OCI-LY1 (cell line): ENCODE measurements at regions not wholly inside any gene's neighbourhood (a gene's known extent, or its start where the extent isn't known, plus 50 kb on each side); places are given as distances from the start of the nearest gene placed in this dataset.

ENCODE experiments used
- H2AFZ ChIP-seq: fragments of 200-600 bp; sonication (generic), shearing (Covaris generic); 2 replicates; pipeline ENCODE4 v1.6.0; 2014; ENCODE audit warnings: antibody characterized with exemption, mild to moderate bottlenecking, low read length
- H3F3A ChIP-seq: fragments of 200-600 bp; sonication (generic), shearing (Covaris generic); 2 replicates; pipeline ENCODE4 v1.6.0; 2014; ENCODE audit warnings: mild to moderate bottlenecking, antibody characterized with exemption, low read length, moderate library complexity; ENCODE audit not compliant: insufficient read depth
- H3K27ac ChIP-seq: fragments of 200-600 bp; sonication (generic); 2 replicates; pipeline ENCODE4 v1.5.1; 2014; ENCODE audit warnings: low read length, mixed run types, mild to moderate bottlenecking, low read depth; ENCODE audit not compliant: poor library complexity, severe bottlenecking
- H3K27me3 ChIP-seq: fragments of 200-600 bp; sonication (generic); 2 replicates; pipeline ENCODE4 v1.6.0; 2014; ENCODE audit warnings: antibody characterized with exemption, mild to moderate bottlenecking, low read length, moderate library complexity; ENCODE audit not compliant: insufficient read depth
- H3K36me3 ChIP-seq: fragments of 200-600 bp; sonication (generic); 2 replicates; pipeline ENCODE4 v1.6.1; 2014; ENCODE audit warnings: mild to moderate bottlenecking, antibody characterized with exemption, low read length, moderate library complexity, mixed read lengths; ENCODE audit not compliant: insufficient read depth
- H3K4me1 ChIP-seq: fragments of 200-600 bp; sonication (generic); 2 replicates; pipeline ENCODE4 v1.5.1; 2014; ENCODE audit warnings: mild to moderate bottlenecking, low read length, moderate library complexity; ENCODE audit not compliant: insufficient read depth, severe bottlenecking
- H3K4me2 ChIP-seq: fragments of 200-600 bp; sonication (generic), shearing (Covaris generic); 2 replicates; pipeline ENCODE4 v1.6.1; 2014; ENCODE audit warnings: low read length
- H3K4me3 ChIP-seq: fragments of 200-600 bp; sonication (generic); 2 replicates; pipeline ENCODE4 v1.5.1; 2014; ENCODE audit warnings: low read length, low read depth, mild to moderate bottlenecking, mixed read lengths; ENCODE audit not compliant: poor library complexity, severe bottlenecking
- H3K79me2 ChIP-seq: fragments of 200-600 bp; shearing (Covaris generic); 2 replicates; pipeline ENCODE4 v1.6.1; 2016; ENCODE audit warnings: mixed run types, low read length, mixed read lengths; ENCODE audit not compliant: insufficient read depth
- H3K9ac ChIP-seq: fragments of 200-600 bp; sonication (generic), shearing (Covaris generic); 2 replicates; pipeline ENCODE4 v1.6.1; 2014; ENCODE audit warnings: mild to moderate bottlenecking, low read length, mixed read lengths
- H3K9me2 ChIP-seq: fragments of 200-600 bp; sonication (generic), shearing (Covaris generic); 2 replicates; pipeline ENCODE4 v1.6.1; 2014; ENCODE audit warnings: low read depth, mild to moderate bottlenecking, low read length, mixed read lengths
- H3K9me3 ChIP-seq: fragments of 200-600 bp; shearing (Covaris generic); 2 replicates; pipeline ENCODE4 v1.6.1; 2014; ENCODE audit warnings: low read length, mixed read lengths
- H4K20me1 ChIP-seq: fragments of 200-600 bp; sonication (generic), shearing (Covaris generic); 2 replicates; pipeline ENCODE4 v1.6.0; 2016; ENCODE audit warnings: mild to moderate bottlenecking, low read length; ENCODE audit not compliant: insufficient read depth
- EZH2 ChIP-seq: fragments of 200-600 bp; sonication (generic), shearing (Covaris generic); IDR thresholded peaks from 2 replicates; pipeline ENCODE4 v1.8.0; 2017; ENCODE audit warnings: borderline replicate concordance, mixed run types, mild to moderate bottlenecking, antibody characterized with exemption, low read length, moderate library complexity, mixed read lengths
- TF ChIP-seq, protein P1 (sequence below): fragments of 200-600 bp; sonication (generic), shearing (Covaris generic); IDR thresholded peaks from 2 replicates; pipeline ENCODE4 v1.5.1; 2017; ENCODE audit warnings: mild to moderate bottlenecking, antibody characterized with exemption, low read length, moderate library complexity, mixed read lengths

DNA sequence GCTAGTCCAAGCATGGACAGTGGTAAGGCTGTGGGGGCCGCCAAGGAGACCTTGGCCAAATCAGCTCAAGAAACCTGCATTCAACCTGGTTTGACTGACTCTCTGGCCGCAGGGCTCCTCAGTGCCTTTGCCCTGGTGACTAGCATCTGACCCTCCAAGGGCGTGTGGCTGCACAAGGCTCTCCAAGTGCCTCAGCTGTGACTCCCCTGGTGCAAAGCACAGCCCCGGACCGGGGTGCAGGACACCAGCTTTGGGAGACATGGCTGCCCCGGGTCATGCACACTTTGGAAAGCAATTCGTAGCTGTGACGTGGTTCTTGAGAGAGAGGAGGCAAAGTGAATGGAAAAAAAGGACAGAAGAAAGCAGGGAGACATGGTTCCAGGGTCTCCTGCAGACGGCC is 245.2 kb upstream of the IRX2 start:
- Histone ChIP-seq H3K27me3 (no peaks in the 10 kb centered on the region), H3K27ac (no peak overlapping the region), H3K4me2 (no peak overlapping the region), H3K9ac (no peak overlapping the region), H3K9me3 (no peaks in the 10 kb centered on the region), H2AFZ (no peak overlapping the region), H3K36me3 (no peaks in the 10 kb centered on the region), H3K9me2 (no peaks in the 10 kb centered on the region), H3K79me2 (no peaks in the 10 kb centered on the region), H3K4me1 (no peaks in the 10 kb centered on the region), H3K4me3 (no peak overlapping the region), H4K20me1 (no peaks in the 10 kb centered on the region), H3F3A (no peaks in the 10 kb centered on the region)
- TF ChIP-seq EZH2 = no peak
- TF ChIP-seq, protein P1, sequence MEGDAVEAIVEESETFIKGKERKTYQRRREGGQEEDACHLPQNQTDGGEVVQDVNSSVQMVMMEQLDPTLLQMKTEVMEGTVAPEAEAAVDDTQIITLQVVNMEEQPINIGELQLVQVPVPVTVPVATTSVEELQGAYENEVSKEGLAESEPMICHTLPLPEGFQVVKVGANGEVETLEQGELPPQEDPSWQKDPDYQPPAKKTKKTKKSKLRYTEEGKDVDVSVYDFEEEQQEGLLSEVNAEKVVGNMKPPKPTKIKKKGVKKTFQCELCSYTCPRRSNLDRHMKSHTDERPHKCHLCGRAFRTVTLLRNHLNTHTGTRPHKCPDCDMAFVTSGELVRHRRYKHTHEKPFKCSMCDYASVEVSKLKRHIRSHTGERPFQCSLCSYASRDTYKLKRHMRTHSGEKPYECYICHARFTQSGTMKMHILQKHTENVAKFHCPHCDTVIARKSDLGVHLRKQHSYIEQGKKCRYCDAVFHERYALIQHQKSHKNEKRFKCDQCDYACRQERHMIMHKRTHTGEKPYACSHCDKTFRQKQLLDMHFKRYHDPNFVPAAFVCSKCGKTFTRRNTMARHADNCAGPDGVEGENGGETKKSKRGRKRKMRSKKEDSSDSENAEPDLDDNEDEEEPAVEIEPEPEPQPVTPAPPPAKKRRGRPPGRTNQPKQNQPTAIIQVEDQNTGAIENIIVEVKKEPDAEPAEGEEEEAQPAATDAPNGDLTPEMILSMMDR = no peak

DNA sequence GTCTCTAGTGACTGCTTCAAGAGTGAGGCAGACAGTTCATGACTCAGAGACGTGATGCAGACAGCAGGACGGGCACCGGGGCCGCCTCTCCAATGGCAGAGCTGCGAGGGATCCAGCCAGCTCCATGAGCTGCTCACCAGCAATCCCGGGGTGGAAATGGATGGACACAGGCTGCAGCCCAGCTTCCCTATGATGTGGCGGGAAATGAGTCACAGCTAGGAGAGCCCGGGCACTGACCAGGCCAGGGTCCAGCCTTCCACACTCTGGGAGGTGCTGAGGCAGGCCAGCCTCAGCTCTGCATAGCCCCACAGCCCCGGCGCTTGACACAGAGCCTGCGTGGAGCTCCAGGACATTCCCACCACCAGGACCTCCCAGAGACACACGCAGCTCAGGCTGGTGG is 244.8 kb upstream of the IRX2 start:
- no peak overlapping the region for H3K27ac ChIP-seq
- no peak overlapping the region for H3K4me3 ChIP-seq
- no peaks in the 10 kb centered on the region for H3K27me3 ChIP-seq
- H3K9me2 ChIP-seq = no peaks in the 10 kb centered on the region
- no peaks in the 10 kb centered on the region for H3K4me1 ChIP-seq
- H3K4me2 ChIP-seq = no peak overlapping the region
- H3F3A ChIP-seq = no peaks in the 10 kb centered on the region
- no peaks in the 10 kb centered on the region for H3K79me2 ChIP-seq
- H4K20me1 ChIP-seq = no peaks in the 10 kb centered on the region
- TF ChIP-seq, protein P1 = no peak
- TF ChIP-seq EZH2 = no peak
- no peak overlapping the region for H2AFZ ChIP-seq
- no peak overlapping the region for H3K9ac ChIP-seq
- H3K36me3 ChIP-seq = no peaks in the 10 kb centered on the region
- H3K9me3 ChIP-seq = no peaks in the 10 kb centered on the region

DNA sequence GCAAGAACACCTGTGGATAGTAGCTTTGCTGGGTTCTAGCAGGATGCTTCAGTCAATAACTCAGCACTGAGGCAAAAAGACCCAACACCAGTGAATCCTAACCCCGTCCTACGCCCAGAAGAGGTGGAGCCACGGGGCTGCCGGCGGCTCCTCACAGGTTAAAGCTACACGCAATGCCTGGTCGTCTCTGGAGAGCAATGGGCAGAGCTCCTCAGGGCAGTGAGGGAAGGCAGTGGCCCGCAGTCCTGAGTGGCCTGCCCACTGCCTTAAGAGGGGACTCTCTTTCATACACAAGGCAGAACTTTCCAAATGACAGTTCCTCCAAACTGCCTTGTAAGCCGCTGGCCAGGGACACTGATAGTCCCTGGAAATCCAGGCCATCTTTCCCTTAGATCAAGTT is 244.2 kb upstream of the IRX2 start:
- Histone ChIP-seq H3K4me1 (no peaks in the 10 kb centered on the region), H3K9me3 (no peaks in the 10 kb centered on the region), H3K79me2 (no peaks in the 10 kb centered on the region), H3K27me3 (no peaks in the 10 kb centered on the region), H3K4me2 (no peak overlapping the region), H3K9ac (no peak overlapping the region), H3K36me3 (no peaks in the 10 kb centered on the region), H3F3A (no peaks in the 10 kb centered on the region), H4K20me1 (no peaks in the 10 kb centered on the region), H2AFZ (no peak overlapping the region), H3K4me3 (no peak overlapping the region), H3K9me2 (no peaks in the 10 kb centered on the region), H3K27ac (no peak overlapping the region)
- TF ChIP-seq EZH2 = no peak
- TF ChIP-seq, protein P1 = no peak
